ENCODE measurements at regions not wholly inside any gene's neighbourhood (a gene's known extent, or its start where the extent isn't known, plus 50 kb on each side); places are given as distances from the start of the nearest gene placed in this dataset.
"Not testable (repeated sequence)": the region's sequence is repeated elsewhere in the genome, so short reads cannot be mapped to it uniquely, and the experiment has no call there.

DNA sequence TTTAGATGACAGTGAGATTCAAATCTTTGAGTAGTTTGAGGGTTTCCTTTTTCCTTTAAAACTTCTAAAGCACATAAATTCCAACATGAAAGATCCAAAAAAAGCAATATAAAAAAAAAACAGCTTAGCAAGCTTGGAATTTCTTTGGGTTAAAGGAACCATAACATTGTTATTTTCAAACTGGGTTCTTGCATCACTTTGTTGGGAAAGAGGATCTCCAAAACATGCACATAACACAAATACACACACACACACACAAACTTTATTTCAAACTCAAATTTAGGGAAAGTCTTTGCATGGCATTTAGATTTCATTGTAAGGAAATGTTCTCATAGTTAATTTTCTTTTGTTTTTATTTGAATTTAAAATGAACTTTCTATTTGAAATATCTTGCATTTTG, 79.2 kb upstream of the COL8A1 start:
- TF ChIP-seq, protein P1, sequence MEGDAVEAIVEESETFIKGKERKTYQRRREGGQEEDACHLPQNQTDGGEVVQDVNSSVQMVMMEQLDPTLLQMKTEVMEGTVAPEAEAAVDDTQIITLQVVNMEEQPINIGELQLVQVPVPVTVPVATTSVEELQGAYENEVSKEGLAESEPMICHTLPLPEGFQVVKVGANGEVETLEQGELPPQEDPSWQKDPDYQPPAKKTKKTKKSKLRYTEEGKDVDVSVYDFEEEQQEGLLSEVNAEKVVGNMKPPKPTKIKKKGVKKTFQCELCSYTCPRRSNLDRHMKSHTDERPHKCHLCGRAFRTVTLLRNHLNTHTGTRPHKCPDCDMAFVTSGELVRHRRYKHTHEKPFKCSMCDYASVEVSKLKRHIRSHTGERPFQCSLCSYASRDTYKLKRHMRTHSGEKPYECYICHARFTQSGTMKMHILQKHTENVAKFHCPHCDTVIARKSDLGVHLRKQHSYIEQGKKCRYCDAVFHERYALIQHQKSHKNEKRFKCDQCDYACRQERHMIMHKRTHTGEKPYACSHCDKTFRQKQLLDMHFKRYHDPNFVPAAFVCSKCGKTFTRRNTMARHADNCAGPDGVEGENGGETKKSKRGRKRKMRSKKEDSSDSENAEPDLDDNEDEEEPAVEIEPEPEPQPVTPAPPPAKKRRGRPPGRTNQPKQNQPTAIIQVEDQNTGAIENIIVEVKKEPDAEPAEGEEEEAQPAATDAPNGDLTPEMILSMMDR (conservative IDR thresholded peaks at IDR 0.05; ENCODE audit: low read depth): no peak

DNA sequence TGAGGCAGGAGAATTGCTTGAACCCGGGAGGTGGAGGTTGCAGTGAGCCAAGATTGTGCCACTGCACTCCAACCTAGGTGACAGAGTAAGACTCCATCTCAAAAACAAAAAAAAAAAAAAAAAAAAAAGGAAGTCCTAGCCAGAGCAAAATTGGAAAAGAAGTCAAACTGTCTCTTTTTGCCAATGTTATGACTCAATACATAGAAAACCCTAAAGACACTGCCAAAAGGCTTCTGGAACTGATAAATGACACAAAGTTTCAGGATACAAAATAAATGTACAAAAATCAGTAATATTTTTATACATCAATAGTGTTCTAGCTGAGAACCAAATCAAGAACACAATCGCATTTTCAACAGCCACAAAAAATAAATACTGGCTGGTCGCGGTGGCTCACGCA, 82.5 kb upstream of the COL8A1 start:
- POLR2A ChIA-PET (ENCODE audit: low non-redundant PET): interaction anchor here (0.7 kb wide), 1 partner anchor 21 kb away, joined by 4 read pairs; no protein-coding TSS in a partner anchor
- H3K27ac ChIP-seq; CTCF ChIA-PET; DNase-seq (ENCODE audit: low spot score): not testable (repeated sequence)

More for the DNA sequence above, 79.2 kb upstream of the COL8A1 start:
- POLR2A ChIA-PET (ENCODE audit: low non-redundant PET): no interaction called here
- DNase-seq (ENCODE audit: low spot score): no peak
- H3K27ac ChIP-seq: no peak overlapping the region
- CTCF ChIA-PET: interaction anchor here (0.6 to 0.7 kb wide), 2 partner anchors 107 to 387 kb away, joined by 4 to 6 read pairs; no protein-coding TSS in a partner anchor

DNA sequence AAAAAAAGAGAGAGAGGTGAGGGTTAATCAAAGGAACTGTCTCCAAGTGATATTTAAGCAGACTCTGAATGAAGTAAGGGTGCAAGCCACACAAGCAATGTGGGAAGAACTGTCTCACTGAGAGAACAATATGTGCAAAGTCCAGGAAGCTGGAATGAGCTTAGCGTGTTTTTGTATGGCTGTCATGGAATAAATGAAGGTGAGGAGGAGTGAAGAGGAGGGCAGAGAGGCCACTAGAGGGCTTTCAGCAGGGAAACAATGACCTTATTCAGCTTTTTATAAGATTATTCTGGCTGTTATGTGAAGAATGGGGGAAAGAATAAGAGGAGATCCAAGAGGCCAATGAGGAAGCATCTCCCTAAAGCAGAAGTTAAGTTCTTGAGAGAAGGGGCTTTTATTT, 86.9 kb upstream of the COL8A1 start:
- POLR2A ChIA-PET (ENCODE audit: low non-redundant PET): no interaction called here
- TF ChIP-seq, protein P1 (conservative IDR thresholded peaks at IDR 0.05; ENCODE audit: low read depth): no peak
- CTCF ChIA-PET: interaction anchor here (0.6 to 1.0 kb wide), 2 partner anchors 23 to 136 kb away, joined by 4 read pairs; no protein-coding TSS in a partner anchor
- DNase-seq (ENCODE audit: low spot score): no peak
- H3K27ac ChIP-seq: no peak overlapping the region

DNA sequence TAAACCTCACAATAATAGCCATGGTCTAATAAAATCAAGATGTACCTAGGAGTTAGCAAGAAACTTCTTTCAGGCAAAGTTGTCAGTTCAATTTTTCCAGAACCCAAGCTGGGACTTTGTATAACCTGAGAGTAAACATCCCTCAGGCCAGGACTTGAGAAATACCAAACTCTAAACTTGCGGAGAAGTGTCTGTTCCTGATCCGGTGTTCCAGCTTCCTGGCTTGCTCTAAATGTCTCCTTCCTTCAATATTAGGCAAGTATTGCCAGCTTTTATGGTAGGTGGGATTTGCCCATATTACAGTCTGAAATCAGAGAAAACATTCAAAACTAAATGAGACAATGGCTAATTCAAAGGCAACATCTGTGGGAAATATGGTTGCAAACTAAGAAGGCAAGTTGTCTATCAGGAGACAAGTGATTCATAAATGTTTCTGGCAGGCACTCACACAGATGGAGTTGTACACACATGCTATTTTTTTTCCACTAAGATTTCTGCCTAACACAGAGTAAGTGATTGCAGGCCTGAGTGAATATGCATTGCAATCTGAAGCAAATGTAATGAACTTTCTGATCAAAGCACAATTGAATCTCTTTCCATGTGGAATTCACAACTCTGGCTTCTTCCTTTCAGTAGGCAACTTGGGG, 88.3 kb upstream of the COL8A1 start:
- TF ChIP-seq, protein P1 (conservative IDR thresholded peaks at IDR 0.05; ENCODE audit: low read depth): no peak
- POLR2A ChIA-PET (ENCODE audit: low non-redundant PET): no interaction called here
- CTCF ChIA-PET: no interaction called here
- no peak overlapping the region for H3K27ac ChIP-seq
- no peak for DNase-seq (ENCODE audit: low spot score)

DNA sequence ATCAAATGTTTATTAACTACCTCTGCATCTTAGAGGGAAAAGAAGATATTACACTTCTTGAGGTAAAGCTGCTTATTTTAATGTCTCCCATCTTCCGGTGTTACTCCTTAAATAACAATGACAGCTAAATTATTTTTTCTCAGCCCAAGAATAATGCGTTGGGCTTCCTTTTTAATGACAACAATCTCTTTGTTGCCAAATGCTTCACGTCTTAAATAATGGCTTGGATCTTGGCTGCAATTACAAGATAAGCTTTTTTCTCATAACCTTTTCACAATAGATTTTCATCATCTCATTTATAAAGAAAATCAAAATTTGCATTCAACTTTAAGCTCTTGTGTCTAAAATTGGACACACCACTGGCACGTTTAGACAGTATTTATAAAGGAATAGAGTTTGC, 89.2 kb upstream of the COL8A1 start:
- no peak overlapping the region for H3K27ac ChIP-seq
- CTCF ChIA-PET: no interaction called here

DNA sequence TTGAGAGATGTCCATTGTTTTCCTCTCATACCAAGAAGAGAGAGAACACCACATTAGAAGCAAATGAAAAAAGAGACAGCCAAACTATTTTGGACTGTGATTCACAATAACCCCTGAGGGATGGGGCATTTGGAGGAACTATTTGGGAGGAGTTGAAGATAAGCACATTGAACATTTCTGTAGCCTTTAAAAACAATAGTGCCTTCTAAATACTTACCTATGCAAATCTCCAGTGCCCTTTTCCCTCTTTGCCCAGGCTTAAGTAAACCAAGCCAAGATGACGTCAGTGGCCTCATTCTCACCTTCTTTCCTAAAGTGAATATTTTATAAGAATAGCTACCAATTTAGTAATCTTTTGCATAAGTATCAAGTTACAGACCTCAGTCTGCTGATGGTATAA, 89.7 kb upstream of the COL8A1 start:
- TF ChIP-seq, protein P1 (conservative IDR thresholded peaks at IDR 0.05; ENCODE audit: low read depth): no peak
- no peak for DNase-seq (ENCODE audit: low spot score)
- no peak overlapping the region for H3K27ac ChIP-seq
- ChIA-PET CTCF (no interaction called here), POLR2A (ENCODE audit: low non-redundant PET) (no interaction called here)

More for the DNA sequence above, 89.2 kb upstream of the COL8A1 start:
- TF ChIP-seq, protein P1 (conservative IDR thresholded peaks at IDR 0.05; ENCODE audit: low read depth): no peak
- no peak for DNase-seq (ENCODE audit: low spot score)
- POLR2A ChIA-PET (ENCODE audit: low non-redundant PET): no interaction called here

DNA sequence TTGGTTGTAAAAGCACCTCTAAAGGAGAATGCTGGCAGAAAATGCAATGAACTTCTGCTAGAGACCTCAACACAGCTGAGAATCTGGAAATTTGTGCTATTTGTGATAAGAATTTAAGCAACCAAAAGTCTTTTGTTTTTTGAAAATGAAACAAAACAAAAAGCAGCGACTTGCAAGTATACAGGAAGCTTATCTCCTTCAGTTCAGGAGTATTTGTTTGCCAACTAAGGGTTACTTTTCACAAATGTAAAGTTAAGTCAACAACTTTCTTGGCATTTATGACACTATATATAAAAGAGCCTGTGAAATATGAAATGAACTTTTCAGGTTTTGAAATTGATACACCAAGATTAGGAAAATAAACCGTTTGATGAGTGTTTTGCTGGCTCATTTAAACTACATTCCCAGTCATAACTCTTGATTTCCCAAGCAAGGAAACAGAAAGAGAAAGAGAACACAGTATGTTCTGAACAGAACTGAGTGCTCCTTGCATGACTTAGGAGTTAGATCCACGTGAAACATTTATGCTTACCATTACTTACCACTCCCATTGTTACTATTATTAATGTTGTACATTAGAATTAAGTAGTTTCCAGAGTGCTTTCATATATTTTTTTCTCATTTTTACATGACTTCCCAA, 92.3 kb upstream of the COL8A1 start:
- TF ChIP-seq, protein P1 (conservative IDR thresholded peaks at IDR 0.05; ENCODE audit: low read depth): no peak
- CTCF ChIA-PET: interaction anchor here (0.5 kb wide), 1 partner anchor 212 kb away, joined by 3 read pairs; no protein-coding TSS in a partner anchor
- no peak overlapping the region for H3K27ac ChIP-seq
- POLR2A ChIA-PET (ENCODE audit: low non-redundant PET): no interaction called here
- no peak for DNase-seq (ENCODE audit: low spot score)

Measured in RWPE1 (cell line).